GM12878 (cell line): ENCODE measurements at regions not wholly inside any gene's neighbourhood (a gene's known extent, or its start where the extent isn't known, plus 50 kb on each side); places are given as distances from the start of the nearest gene placed in this dataset.

Experiments used
- ATAC-seq: fragments of 200-7000 bp; cut with Tn5 transposase; 3 replicates; pipeline ENCODE4 v1.9.1; 2020; ENCODE audit warnings: mild to moderate bottlenecking, moderate library complexity
- BruUV-seq: library from RNA; stranded (reverse); fragments of 400-500 nt; replicated peaks from 2 replicates; lab custom pipeline; 2021; lab: Mats Ljungman, UMichigan
- CTCF ChIA-PET: fragments of 300-600 bp; sonication (Branson Sonifier 250); formaldehyde crosslinking; extraction: SDS; loops from one replicate; lab custom pipeline; 2021; ENCODE audit warnings: inconsistent platforms; lab: Yijun Ruan, JAX
- POLR2A ChIA-PET: fragments of 350-600 bp; formaldehyde crosslinking; extraction: SDS; loops from one replicate; lab custom pipeline; 2021; ENCODE audit warnings: inconsistent platforms; lab: Charles Lee
- RAD21 ChIA-PET: fragments of 300-600 bp; sonication (Branson Sonifier 250); formaldehyde crosslinking; loops from one replicate; lab custom pipeline; 2023; ENCODE audit warnings: antibody characterized with exemption; ENCODE audit not compliant: unreplicated experiment; lab: Charles Lee
- SMC1A ChIA-PET: fragments of 300-600 bp; sonication (Branson Sonifier 250); formaldehyde crosslinking; loops from one replicate; lab custom pipeline; 2023; ENCODE audit not compliant: unreplicated experiment, uncharacterized antibody; lab: Charles Lee
- DNase-seq: peaks from one replicate; pipeline ENCODE4 v3.0.0-alpha.2; 2011; ENCODE audit warnings: low read depth, low spot score
- FAIRE-seq: peaks from 3 replicates; lab custom pipeline; 2011; peaks lifted over from hg19 to GRCh38; lab: Jason Lieb, UNC
- H2AFZ ChIP-seq: 2 replicates; pipeline ENCODE4 v1.6.0; 2011; ENCODE audit warnings: low read depth, low read length, control low read depth; ENCODE audit not compliant: control insufficient read depth
- H3K27ac ChIP-seq: 2 replicates; pipeline ENCODE4 v1.5.1; 2011; ENCODE audit warnings: control low read depth; ENCODE audit not compliant: control insufficient read depth, insufficient read depth
- H3K27me3 ChIP-seq, 2 experiments: replicated peaks in 1 of 2; 2 replicates each; pipeline versions ENCODE4 v1.6.0 to v1.6.1; 2011; ENCODE audit warnings: low read length in 1 of 2; ENCODE audit not compliant: control insufficient read depth in 2 of 2, insufficient read depth in 2 of 2
- H3K36me3 ChIP-seq, 2 experiments: 2 replicates each; pipeline ENCODE4 v1.5.1; 2011; ENCODE audit warnings: low read length in 1 of 2; ENCODE audit not compliant: control insufficient read depth in 2 of 2, insufficient read depth in 2 of 2
- H3K4me1 ChIP-seq: 2 replicates; pipeline ENCODE4 v1.6.1; 2011; ENCODE audit warnings: mild to moderate bottlenecking, low read length, moderate library complexity, mixed read lengths; ENCODE audit not compliant: control insufficient read depth, insufficient read depth
- H3K4me2 ChIP-seq: 2 replicates; pipeline ENCODE4 v1.6.0; 2011; ENCODE audit warnings: control low read depth; ENCODE audit not compliant: control insufficient read depth, insufficient read depth
- H3K4me3 ChIP-seq: fragments of 200-600 bp; sonication (generic); 2 replicates; pipeline ENCODE4 v1.5.1; 2016
- H3K79me2 ChIP-seq: 2 replicates; pipeline ENCODE4 v1.6.0; 2011; ENCODE audit warnings: low read length; ENCODE audit not compliant: control insufficient read depth, insufficient read depth
- H3K9ac ChIP-seq: 2 replicates; pipeline ENCODE4 v1.8.0; 2011; ENCODE audit warnings: low read length, control low read depth, mixed read lengths; ENCODE audit not compliant: control insufficient read depth, insufficient read depth
- H3K9me3 ChIP-seq: replicated peaks from 3 replicates; pipeline ENCODE4 v1.5.1; 2011; ENCODE audit warnings: mild to moderate bottlenecking, low read length; ENCODE audit not compliant: control insufficient read depth, insufficient read depth
- H4K20me1 ChIP-seq: 2 replicates; pipeline ENCODE4 v1.6.0; 2011; ENCODE audit not compliant: control insufficient read depth, insufficient read depth
- IKZF2 ChIP-seq, 2 experiments: fragments of 450-650 bp; IDR thresholded peaks; 2 replicates each; pipeline ENCODE4 v1.6.1; 2017; ENCODE audit warnings: mild to moderate bottlenecking in 2 of 2, moderate library complexity in 2 of 2
- SMAD5 ChIP-seq: IDR thresholded peaks from 2 replicates; pipeline ENCODE4 v1.6.1; 2016; ENCODE audit warnings: antibody characterized with exemption, low read depth
- TBL1XR1 ChIP-seq: IDR thresholded peaks from 2 replicates; pipeline ENCODE4 v1.6.1; 2012; ENCODE audit warnings: low read depth, low read length, improper control_type of control experiment
- TCF7 ChIP-seq: IDR thresholded peaks from 2 replicates; pipeline ENCODE4 v1.6.1; 2014; ENCODE audit warnings: antibody characterized with exemption, borderline replicate concordance
- WGBS: methylation state at CpG from one replicate; pipeline ENCODE4 v1.1.6; 2016; ENCODE audit warnings: low lambda C conversion rate; ENCODE audit not compliant: insufficient replicate concordance, insufficient coverage; ENCODE audit errors: missing lambda C conversion rate; 5-methylcytosine and 5-hydroxymethylcytosine counted together
- in situ Hi-C: fragments of 300-500 bp; cut with MboI; formaldehyde crosslinking; loops from 9 replicates; pipeline ENCODE4 v1.14.3; 2018; ENCODE audit warnings: mixed read lengths
- intact Hi-C: fragments of 100-400 bp; cut with micrococcal nuclease; formaldehyde crosslinking; loops from one replicate; pipeline ENCODE4 v1.14.2; 2022; ENCODE audit not compliant: unreplicated experiment
- TF ChIP-seq, protein P1 (sequence below): IDR thresholded peaks from 2 replicates; pipeline ENCODE4 v1.6.1; 2012; ENCODE audit warnings: mild to moderate bottlenecking, low read depth, low read length
- TF ChIP-seq, protein P2 (sequence below): fragments of 450-650 bp; formaldehyde crosslinking; IDR thresholded peaks from 2 replicates; pipeline ENCODE4 v1.4.0; 2020; ENCODE audit warnings: mild to moderate bottlenecking, moderate library complexity

DNA sequence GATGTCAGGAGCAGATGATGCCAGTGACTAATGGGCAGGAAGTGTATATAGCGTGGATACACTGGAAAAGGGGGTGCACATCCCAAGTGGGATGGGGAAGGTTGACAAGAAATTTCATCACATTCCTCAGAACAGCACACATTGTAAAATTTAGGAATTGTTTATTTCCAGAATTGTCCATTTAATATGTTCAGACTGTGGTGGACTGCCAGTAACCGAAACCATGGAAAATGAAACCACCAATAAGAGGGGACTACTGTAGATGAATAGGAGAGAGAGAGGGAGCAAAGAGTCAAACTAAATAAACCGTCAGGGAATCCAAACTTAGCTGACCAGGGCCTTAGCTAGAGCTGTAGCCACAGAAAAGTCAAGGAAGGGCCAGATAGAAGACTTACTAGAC is 164.4 kb upstream of the PRDM1 start:
- no peak overlapping the region for H3K4me2 ChIP-seq
- no peak overlapping the region for H3K27ac ChIP-seq
- intact Hi-C loops (loop anchor here (5.0 kb wide), 1 partner anchor 59 kb away; no protein-coding TSS in a partner anchor), in situ Hi-C loops (no loop called here)
- H3K9me3 ChIP-seq, result no peaks in the 10 kb centered on the region
- no peak for FAIRE-seq
- no peak for TF ChIP-seq SMAD5
- ChIA-PET CTCF (no interaction called here), POLR2A (no interaction called here), SMC1A (no interaction called here), RAD21 (no interaction called here)
- BruUV-seq, result no TSS peak
- no peak overlapping the region for H3K4me3 ChIP-seq
- WGBS, result 5% methylated on average over 3 of the region's 3 CpGs
- H3K9ac ChIP-seq, result no peak overlapping the region
- DNase-seq, result no peak
- no peaks in the 10 kb centered on the region for H3K79me2 ChIP-seq
- H2AFZ ChIP-seq, result no peak overlapping the region
- no peaks in the 10 kb centered on the region for H3K4me1 ChIP-seq
- no peak for ATAC-seq
- H3K27me3 ChIP-seq, result peaks cover 0 to 1% of the 10 kb centered on the region in 2 experiments; a peak in 2 of 4 replicates
- H3K36me3 ChIP-seq, result no peaks in the 10 kb centered on the region
- H4K20me1 ChIP-seq, result no peaks in the 10 kb centered on the region

DNA sequence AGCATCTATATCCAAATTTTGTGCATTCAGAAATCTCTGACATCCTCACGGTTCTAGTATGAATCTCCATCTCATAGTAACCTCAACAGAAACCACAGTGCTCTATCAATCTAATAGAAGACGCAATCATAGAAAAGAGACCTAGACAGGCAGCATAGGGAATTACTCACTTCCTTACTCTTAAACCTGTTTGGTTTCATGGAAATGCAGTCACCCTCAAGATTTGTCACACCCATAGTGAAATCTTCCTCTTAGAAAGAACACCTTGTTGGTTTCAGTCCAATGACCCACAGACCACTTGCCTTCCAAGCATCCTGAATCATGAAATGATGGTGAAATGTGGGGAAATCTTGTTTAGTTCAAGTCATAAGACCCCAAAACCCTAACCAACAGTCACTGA is 166.1 kb upstream of the PRDM1 start:
- Histone ChIP-seq H3K27me3 (peaks cover 0 to 1% of the 10 kb centered on the region in 2 experiments; a peak in 1 of 4 replicates), H3K27ac (no peak overlapping the region), H2AFZ (no peak overlapping the region), H4K20me1 (no peaks in the 10 kb centered on the region), H3K4me1 (no peaks in the 10 kb centered on the region), H3K79me2 (no peaks in the 10 kb centered on the region), H3K36me3 (no peaks in the 10 kb centered on the region), H3K9me3 (no peaks in the 10 kb centered on the region), H3K4me3 (no peak overlapping the region), H3K9ac (no peak overlapping the region), H3K4me2 (no peak overlapping the region)
- no peak for FAIRE-seq
- intact Hi-C loops (loop anchor here (5.0 kb wide), 1 partner anchor 58 kb away; no protein-coding TSS in a partner anchor), in situ Hi-C loops (no loop called here)
- RAD21 ChIA-PET, result no interaction called here
- SMC1A ChIA-PET, result no interaction called here
- CTCF ChIA-PET, result no interaction called here
- BruUV-seq, result no TSS peak
- no peak for DNase-seq
- POLR2A ChIA-PET, result no interaction called here
- WGBS, result 28% methylated on average over 2 of the region's 2 CpGs
- no peak for ATAC-seq
- no peak for TF ChIP-seq IKZF2 (IDR thresholded peaks at IDR 0.05)
- TF ChIP-seq, protein P1, sequence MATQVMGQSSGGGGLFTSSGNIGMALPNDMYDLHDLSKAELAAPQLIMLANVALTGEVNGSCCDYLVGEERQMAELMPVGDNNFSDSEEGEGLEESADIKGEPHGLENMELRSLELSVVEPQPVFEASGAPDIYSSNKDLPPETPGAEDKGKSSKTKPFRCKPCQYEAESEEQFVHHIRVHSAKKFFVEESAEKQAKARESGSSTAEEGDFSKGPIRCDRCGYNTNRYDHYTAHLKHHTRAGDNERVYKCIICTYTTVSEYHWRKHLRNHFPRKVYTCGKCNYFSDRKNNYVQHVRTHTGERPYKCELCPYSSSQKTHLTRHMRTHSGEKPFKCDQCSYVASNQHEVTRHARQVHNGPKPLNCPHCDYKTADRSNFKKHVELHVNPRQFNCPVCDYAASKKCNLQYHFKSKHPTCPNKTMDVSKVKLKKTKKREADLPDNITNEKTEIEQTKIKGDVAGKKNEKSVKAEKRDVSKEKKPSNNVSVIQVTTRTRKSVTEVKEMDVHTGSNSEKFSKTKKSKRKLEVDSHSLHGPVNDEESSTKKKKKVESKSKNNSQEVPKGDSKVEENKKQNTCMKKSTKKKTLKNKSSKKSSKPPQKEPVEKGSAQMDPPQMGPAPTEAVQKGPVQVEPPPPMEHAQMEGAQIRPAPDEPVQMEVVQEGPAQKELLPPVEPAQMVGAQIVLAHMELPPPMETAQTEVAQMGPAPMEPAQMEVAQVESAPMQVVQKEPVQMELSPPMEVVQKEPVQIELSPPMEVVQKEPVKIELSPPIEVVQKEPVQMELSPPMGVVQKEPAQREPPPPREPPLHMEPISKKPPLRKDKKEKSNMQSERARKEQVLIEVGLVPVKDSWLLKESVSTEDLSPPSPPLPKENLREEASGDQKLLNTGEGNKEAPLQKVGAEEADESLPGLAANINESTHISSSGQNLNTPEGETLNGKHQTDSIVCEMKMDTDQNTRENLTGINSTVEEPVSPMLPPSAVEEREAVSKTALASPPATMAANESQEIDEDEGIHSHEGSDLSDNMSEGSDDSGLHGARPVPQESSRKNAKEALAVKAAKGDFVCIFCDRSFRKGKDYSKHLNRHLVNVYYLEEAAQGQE, result no peak
- no peak for TF ChIP-seq TCF7
- no peak for TF ChIP-seq TBL1XR1
- TF ChIP-seq, protein P2, sequence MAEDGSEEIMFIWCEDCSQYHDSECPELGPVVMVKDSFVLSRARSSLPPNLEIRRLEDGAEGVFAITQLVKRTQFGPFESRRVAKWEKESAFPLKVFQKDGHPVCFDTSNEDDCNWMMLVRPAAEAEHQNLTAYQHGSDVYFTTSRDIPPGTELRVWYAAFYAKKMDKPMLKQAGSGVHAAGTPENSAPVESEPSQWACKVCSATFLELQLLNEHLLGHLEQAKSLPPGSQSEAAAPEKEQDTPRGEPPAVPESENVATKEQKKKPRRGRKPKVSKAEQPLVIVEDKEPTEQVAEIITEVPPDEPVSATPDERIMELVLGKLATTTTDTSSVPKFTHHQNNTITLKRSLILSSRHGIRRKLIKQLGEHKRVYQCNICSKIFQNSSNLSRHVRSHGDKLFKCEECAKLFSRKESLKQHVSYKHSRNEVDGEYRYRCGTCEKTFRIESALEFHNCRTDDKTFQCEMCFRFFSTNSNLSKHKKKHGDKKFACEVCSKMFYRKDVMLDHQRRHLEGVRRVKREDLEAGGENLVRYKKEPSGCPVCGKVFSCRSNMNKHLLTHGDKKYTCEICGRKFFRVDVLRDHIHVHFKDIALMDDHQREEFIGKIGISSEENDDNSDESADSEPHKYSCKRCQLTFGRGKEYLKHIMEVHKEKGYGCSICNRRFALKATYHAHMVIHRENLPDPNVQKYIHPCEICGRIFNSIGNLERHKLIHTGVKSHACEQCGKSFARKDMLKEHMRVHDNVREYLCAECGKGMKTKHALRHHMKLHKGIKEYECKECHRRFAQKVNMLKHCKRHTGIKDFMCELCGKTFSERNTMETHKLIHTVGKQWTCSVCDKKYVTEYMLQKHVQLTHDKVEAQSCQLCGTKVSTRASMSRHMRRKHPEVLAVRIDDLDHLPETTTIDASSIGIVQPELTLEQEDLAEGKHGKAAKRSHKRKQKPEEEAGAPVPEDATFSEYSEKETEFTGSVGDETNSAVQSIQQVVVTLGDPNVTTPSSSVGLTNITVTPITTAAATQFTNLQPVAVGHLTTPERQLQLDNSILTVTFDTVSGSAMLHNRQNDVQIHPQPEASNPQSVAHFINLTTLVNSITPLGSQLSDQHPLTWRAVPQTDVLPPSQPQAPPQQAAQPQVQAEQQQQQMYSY (CRISPR knock-in tag), result no peak
- TF ChIP-seq, all 136 proteins: peak for 0
